ENCODE measurements at regions not wholly inside any gene's neighbourhood (a gene's known extent, or its start where the extent isn't known, plus 50 kb on each side); places are given as distances from the start of the nearest gene placed in this dataset.

DNA sequence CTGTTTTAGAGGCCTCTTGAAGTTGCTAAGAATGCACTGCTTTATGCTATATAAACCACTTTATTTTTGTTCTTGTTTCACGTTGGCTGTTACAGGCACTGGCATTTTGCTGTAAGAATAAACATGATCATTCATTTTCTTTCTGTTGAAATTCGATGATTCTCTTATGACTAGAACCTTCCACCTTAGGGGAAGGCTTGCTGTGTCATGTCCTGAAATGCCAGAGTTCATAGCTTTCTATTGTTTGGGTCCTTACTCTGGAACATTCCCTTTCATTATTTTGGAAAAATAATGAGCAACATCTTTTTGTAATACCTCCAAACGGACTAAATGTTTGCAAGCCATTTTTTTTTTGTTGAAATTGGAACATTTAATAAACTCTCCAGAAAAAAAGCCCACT lies 495.1 kb upstream of the POT1 start:
- TF ChIP-seq, protein P1, sequence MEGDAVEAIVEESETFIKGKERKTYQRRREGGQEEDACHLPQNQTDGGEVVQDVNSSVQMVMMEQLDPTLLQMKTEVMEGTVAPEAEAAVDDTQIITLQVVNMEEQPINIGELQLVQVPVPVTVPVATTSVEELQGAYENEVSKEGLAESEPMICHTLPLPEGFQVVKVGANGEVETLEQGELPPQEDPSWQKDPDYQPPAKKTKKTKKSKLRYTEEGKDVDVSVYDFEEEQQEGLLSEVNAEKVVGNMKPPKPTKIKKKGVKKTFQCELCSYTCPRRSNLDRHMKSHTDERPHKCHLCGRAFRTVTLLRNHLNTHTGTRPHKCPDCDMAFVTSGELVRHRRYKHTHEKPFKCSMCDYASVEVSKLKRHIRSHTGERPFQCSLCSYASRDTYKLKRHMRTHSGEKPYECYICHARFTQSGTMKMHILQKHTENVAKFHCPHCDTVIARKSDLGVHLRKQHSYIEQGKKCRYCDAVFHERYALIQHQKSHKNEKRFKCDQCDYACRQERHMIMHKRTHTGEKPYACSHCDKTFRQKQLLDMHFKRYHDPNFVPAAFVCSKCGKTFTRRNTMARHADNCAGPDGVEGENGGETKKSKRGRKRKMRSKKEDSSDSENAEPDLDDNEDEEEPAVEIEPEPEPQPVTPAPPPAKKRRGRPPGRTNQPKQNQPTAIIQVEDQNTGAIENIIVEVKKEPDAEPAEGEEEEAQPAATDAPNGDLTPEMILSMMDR (IDR thresholded peaks at IDR 0.05) = no peak
- no peak for TF ChIP-seq POLR2A (IDR thresholded peaks at IDR 0.05)
